Natural killer cell treated with Interleukin-12 subunit alpha and Interleukin-12 subunit beta and Interleukin-15 and Interleukin-18, amount 100 ng/mL, for 72 hours (primary cell): ENCODE measurements at regions not wholly inside any gene's neighbourhood (a gene's known extent, or its start where the extent isn't known, plus 50 kb on each side); places are given as distances from the start of the nearest gene placed in this dataset.

Experiments used
- ATAC-seq, 2 donors: fragments of 150-1000 bp; cut with Tn5 transposase in 1 of 2; sonication (Bioruptor Pico), chemical (Tn5 transposase) in 1 of 2; 2 replicates each; pipeline ENCODE4 v1.10.0; 2021
- DNase-seq: peaks from one replicate; pipeline ENCODE4 v3.0.0; 2022; ENCODE audit warnings: low spot score
- H3K27ac Mint-ChIP-seq, 2 donors: 1 replicate in 1 of 2; 2 replicates in 1 of 2; pipeline ENCODE4 v1.8.0; 2022; ENCODE audit warnings: mixed read lengths in 2 of 2, mild to moderate bottlenecking in 1 of 2, moderate library complexity in 1 of 2
- H3K27me3 Mint-ChIP-seq, 2 donors: 1 replicate in 1 of 2; 2 replicates in 1 of 2; pipeline ENCODE4 v1.8.0; 2022; ENCODE audit warnings: mixed read lengths in 2 of 2
- H3K36me3 Mint-ChIP-seq: one replicate; pipeline ENCODE4 v1.8.0; 2022; ENCODE audit warnings: mixed read lengths
- H3K4me1 Mint-ChIP-seq, 2 donors: 1 replicate in 1 of 2; 2 replicates in 1 of 2; pipeline ENCODE4 v1.8.0; 2022; ENCODE audit warnings: low read depth in 2 of 2, mixed read lengths in 2 of 2, mild to moderate bottlenecking in 1 of 2
- H3K4me3 Mint-ChIP-seq: one replicate; pipeline ENCODE4 v1.8.0; 2022; ENCODE audit warnings: mixed read lengths
- H3K9me3 Mint-ChIP-seq: 2 replicates; pipeline ENCODE4 v1.8.0; 2022; ENCODE audit warnings: mixed read lengths

GRCh38 chr11:15624701-15625100 lies 510.0 kb downstream of the INSC start:
- Mint-ChIP-seq H3K4me3 (no peak overlapping the region), H3K36me3 (no peaks in the 10 kb centered on the region), H3K27me3 (peaks cover 7 to 17% of the 10 kb centered on the region in 2 donors), H3K4me1 (no peaks in the 10 kb centered on the region), H3K9me3 (no peaks in the 10 kb centered on the region), H3K27ac (no peak overlapping the region)
- DNase-seq (no peak), ATAC-seq (no peak)

GRCh38 chr11:15625691-15626090 lies 511.0 kb downstream of the INSC start:
- no peak overlapping the region for H3K4me3 Mint-ChIP-seq
- peaks cover 9 to 23% of the 10 kb centered on the region in 2 donors for H3K27me3 Mint-ChIP-seq
- no peak for ATAC-seq
- H3K36me3 Mint-ChIP-seq = no peaks in the 10 kb centered on the region
- no peak for DNase-seq
- H3K27ac Mint-ChIP-seq = no peak overlapping the region
- H3K9me3 Mint-ChIP-seq = no peaks in the 10 kb centered on the region
- no peaks in the 10 kb centered on the region for H3K4me1 Mint-ChIP-seq

- DNase-seq (no peak), ATAC-seq (no peak)
- H3K27me3 Mint-ChIP-seq = peaks cover 7 to 24% of the 10 kb centered on the region in 2 donors
- no peaks in the 10 kb centered on the region for H3K36me3 Mint-ChIP-seq
- no peaks in the 10 kb centered on the region for H3K9me3 Mint-ChIP-seq
- no peak overlapping the region for H3K4me3 Mint-ChIP-seq
- H3K27ac Mint-ChIP-seq = no peak overlapping the region
- no peaks in the 10 kb centered on the region for H3K4me1 Mint-ChIP-seq
These were observed 512.8 kb downstream of the INSC start for GRCh38 chr11:15627560-15627959.

- Mint-ChIP-seq H3K36me3 (no peaks in the 10 kb centered on the region), H3K4me3 (no peak overlapping the region), H3K4me1 (no peaks in the 10 kb centered on the region), H3K27ac (no peak overlapping the region), H3K27me3 (peaks cover 5 to 24% of the 10 kb centered on the region in 2 donors), H3K9me3 (no peaks in the 10 kb centered on the region)
- no peak for DNase-seq
- no peak for ATAC-seq
These were observed 515.1 kb downstream of the INSC start for GRCh38 chr11:15629690-15630321.

DNA sequence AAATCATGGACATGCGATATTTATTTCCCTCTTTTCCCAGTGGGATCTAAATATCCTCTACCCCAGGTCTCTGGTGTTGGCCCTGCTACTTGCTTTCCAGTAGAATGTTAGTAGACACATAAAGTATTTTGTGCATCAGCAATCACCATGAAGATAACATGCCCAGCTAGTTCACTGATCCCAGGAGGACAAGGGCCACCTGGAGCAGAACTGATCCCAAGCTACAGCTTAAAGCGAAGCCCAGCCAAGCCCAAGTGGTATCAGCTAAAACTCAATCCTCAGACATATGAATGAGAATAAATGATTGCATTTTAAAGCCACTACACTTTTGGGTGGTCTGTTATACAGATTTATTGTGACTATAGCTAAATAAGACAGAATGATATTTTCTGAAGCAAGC lies 516.2 kb downstream of the INSC start:
- ATAC-seq (no peak), DNase-seq (no peak)
- H3K27me3 Mint-ChIP-seq = peaks cover 8 to 31% of the 10 kb centered on the region in 2 donors
- no peak overlapping the region for H3K4me3 Mint-ChIP-seq
- no peak overlapping the region for H3K27ac Mint-ChIP-seq
- no peaks in the 10 kb centered on the region for H3K9me3 Mint-ChIP-seq
- H3K4me1 Mint-ChIP-seq = no peaks in the 10 kb centered on the region
- no peaks in the 10 kb centered on the region for H3K36me3 Mint-ChIP-seq

- H3K27ac Mint-ChIP-seq = no peak overlapping the region
- ATAC-seq = no peak
- H3K9me3 Mint-ChIP-seq = no peaks in the 10 kb centered on the region
These were observed 520.8 kb downstream of the INSC start for GRCh38 chr11:15635521-15635920.

GRCh38 chr11:15636521-15637089 lies 521.9 kb downstream of the INSC start:
- Mint-ChIP-seq H3K4me3 (no peak overlapping the region), H3K36me3 (no peaks in the 10 kb centered on the region), H3K27me3 (peaks cover 5 to 7% of the 10 kb centered on the region in 2 donors), H3K4me1 (no peaks in the 10 kb centered on the region), H3K27ac (no peak overlapping the region), H3K9me3 (no peaks in the 10 kb centered on the region)
- DNase-seq (no peak), ATAC-seq (no peak)

More at GRCh38 chr11:15635521-15635920, 520.8 kb downstream of the INSC start:
- H3K4me1 Mint-ChIP-seq = no peaks in the 10 kb centered on the region
- H3K4me3 Mint-ChIP-seq = no peak overlapping the region
- H3K27me3 Mint-ChIP-seq = peaks cover 6 to 10% of the 10 kb centered on the region in 2 donors
- no peaks in the 10 kb centered on the region for H3K36me3 Mint-ChIP-seq
- DNase-seq = no peak

DNA sequence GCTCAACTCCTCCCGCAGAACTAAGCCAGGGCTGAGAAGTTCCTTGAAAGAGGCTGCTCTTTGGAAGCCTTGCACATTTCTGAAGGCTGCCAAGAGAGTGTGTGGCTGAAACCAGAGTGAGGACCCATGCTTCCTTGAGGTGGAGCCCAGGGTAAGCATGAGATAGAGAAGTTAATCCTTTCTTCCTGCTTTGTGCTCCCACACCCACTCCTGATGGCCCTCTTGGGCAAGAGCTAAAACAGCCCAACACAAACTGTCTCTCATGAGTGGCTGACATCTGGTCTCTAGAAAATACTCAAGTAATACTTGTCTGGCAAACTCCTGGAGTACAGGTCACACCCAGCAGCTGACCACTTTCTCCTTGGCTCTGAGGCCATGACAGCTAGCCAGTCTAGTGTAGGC lies 523.7 kb downstream of the INSC start:
- Mint-ChIP-seq H3K4me1 (no peaks in the 10 kb centered on the region), H3K36me3 (no peaks in the 10 kb centered on the region), H3K9me3 (no peaks in the 10 kb centered on the region), H3K27ac (no peak overlapping the region), H3K27me3 (peaks cover 5 to 7% of the 10 kb centered on the region in 2 donors), H3K4me3 (no peak overlapping the region)
- DNase-seq (no peak), ATAC-seq (no peak)

DNA sequence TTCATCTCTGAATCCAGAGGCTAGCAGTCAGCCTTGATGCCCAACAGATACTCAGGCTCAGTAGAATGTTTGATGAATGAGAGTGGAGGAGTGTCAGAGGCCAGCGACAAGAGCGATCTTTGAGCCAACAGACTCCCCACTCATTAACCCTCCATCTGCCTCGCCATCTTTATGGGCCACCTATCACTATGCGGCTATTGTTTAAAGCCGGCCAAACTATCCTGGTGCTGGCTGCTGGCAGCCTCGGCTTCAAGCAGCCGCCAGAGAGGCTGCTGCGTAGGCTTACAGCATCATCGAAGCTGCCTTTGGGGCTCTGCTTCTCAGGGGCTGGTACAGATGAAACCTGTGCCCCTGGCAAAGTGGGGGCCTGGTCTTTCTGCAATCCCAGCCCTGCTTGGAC lies 525.6 kb downstream of the INSC start:
- Mint-ChIP-seq H3K9me3 (no peaks in the 10 kb centered on the region), H3K27me3 (peaks cover 6 to 10% of the 10 kb centered on the region in 2 donors), H3K36me3 (no peaks in the 10 kb centered on the region), H3K27ac (no peak overlapping the region), H3K4me3 (no peak overlapping the region), H3K4me1 (no peaks in the 10 kb centered on the region)
- ATAC-seq (no peak), DNase-seq (no peak)

- Mint-ChIP-seq H3K4me1 (no peaks in the 10 kb centered on the region), H3K27me3 (peaks cover 0 to 10% of the 10 kb centered on the region in 2 donors), H3K4me3 (no peak overlapping the region), H3K36me3 (no peaks in the 10 kb centered on the region), H3K9me3 (no peaks in the 10 kb centered on the region), H3K27ac (no peak overlapping the region)
- no peak for ATAC-seq
- no peak for DNase-seq
These were observed 526.7 kb downstream of the INSC start for GRCh38 chr11:15641271-15642045.

GRCh38 chr11:15645201-15645600 lies 530.5 kb downstream of the INSC start:
- Mint-ChIP-seq H3K4me1 (no peaks in the 10 kb centered on the region), H3K36me3 (no peaks in the 10 kb centered on the region), H3K27me3 (peaks cover 0 to 9% of the 10 kb centered on the region in 2 donors), H3K27ac (no peak overlapping the region), H3K4me3 (no peak overlapping the region), H3K9me3 (no peaks in the 10 kb centered on the region)
- no peak for DNase-seq
- ATAC-seq = no peak

DNA sequence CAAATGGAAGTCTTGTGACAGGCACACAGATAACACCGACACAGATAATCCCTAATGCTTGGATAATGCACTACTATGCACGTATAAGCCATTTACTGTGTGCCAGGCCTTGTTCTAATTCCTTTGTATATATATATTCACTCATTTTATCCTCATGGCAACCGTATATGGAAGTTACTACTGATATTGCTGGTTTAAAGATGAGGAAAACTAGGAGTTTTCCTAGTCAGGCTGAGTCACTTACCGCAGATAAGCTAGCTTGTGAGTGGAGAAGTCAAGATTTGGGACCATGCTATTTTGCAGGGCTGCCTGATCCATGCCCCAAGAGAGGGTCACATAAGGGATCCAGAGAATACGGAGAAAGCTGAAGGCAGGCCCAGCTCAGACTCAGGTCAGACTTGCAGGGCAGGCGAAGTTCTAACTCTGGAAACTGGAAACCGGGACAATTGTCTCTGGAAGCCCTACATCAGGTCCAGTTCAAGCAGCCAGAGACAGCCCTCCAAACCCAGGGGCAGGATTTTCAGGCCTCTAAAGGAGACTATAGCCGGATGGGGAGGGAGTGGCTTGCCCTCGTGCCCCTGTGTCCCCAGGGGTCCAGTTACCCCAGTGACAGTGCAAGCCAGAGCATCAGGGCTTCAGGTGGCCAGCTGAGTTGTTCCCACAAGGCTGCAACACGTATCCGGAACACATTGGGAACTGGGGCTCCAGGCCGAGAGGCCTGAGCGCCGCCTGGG lies 534.8 kb downstream of the INSC start:
- H3K4me1 Mint-ChIP-seq = peaks cover 0 to 7% of the 10 kb centered on the region in 2 donors
- H3K9me3 Mint-ChIP-seq = no peaks in the 10 kb centered on the region
- H3K4me3 Mint-ChIP-seq = no peak overlapping the region
- DNase-seq = no peak
- H3K27me3 Mint-ChIP-seq = peaks cover 17 to 21% of the 10 kb centered on the region in 2 donors
- H3K27ac Mint-ChIP-seq = no peak overlapping the region
- ATAC-seq = no peak
- H3K36me3 Mint-ChIP-seq = no peaks in the 10 kb centered on the region

- no peak overlapping the region for H3K27ac Mint-ChIP-seq
These were observed 535.6 kb downstream of the INSC start for GRCh38 chr11:15650105-15650938.

More at GRCh38 chr11:15650105-15650938, 535.6 kb downstream of the INSC start:
- DNase-seq (peak; percentile 79), ATAC-seq (peak; percentile 89 to 90)
- no peaks in the 10 kb centered on the region for H3K36me3 Mint-ChIP-seq
- H3K9me3 Mint-ChIP-seq = no peaks in the 10 kb centered on the region
- H3K27me3 Mint-ChIP-seq = peaks cover 17 to 19% of the 10 kb centered on the region in 2 donors
- H3K4me3 Mint-ChIP-seq = no peak overlapping the region
- H3K4me1 Mint-ChIP-seq = peaks cover 0 to 7% of the 10 kb centered on the region in 2 donors
